ENCODE measurements at regions not wholly inside any gene's neighbourhood (a gene's known extent, or its start where the extent isn't known, plus 50 kb on each side); places are given as distances from the start of the nearest gene placed in this dataset.
"Not testable (repeated sequence)": the region's sequence is repeated elsewhere in the genome, so short reads cannot be mapped to it uniquely, and the experiment has no call there.

DNA sequence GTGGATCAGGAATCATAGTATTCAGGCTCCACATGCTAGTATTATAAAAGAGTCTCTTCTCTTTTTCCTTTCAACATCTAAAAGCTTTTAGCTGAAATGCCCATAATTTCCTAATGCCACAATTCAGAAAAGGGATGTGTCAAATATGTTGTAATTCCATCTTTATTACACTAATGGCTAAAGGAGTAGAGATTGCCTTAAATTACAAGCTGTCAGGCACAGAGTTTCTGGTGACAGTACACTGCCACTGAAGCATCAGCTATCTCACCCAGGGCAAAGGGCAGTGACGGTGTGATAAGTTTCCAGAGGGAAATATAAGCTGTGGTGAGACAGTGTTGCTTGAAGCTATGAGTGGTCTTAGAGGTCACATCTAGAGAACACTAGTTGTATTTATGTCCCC is 581.1 kb downstream of the KCNT2 start:
- Histone ChIP-seq H3K9me3 (ENCODE audit: severe bottlenecking) (no peaks in the 10 kb centered on the region), H3K36me3 (ENCODE audit: low read depth) (no peaks in the 10 kb centered on the region), H3K4me1 (ENCODE audit: insufficient read depth, poor library complexity, severe bottlenecking) (no peaks in the 10 kb centered on the region), H3K27ac (ENCODE audit: poor library complexity, severe bottlenecking) (no peak overlapping the region), H3K4me3 (ENCODE audit: severe bottlenecking) (no peak overlapping the region), H3K27me3 (ENCODE audit: insufficient read depth, poor library complexity, severe bottlenecking) (no peaks in the 10 kb centered on the region)
- ATAC-seq (ENCODE audit: low read depth) = 0 out of 3 replicates have a peak, but pooled peaks have one; percentile 10
- DNase-seq (ENCODE audit: low spot score) = no peak
- TF ChIP-seq, protein P1, sequence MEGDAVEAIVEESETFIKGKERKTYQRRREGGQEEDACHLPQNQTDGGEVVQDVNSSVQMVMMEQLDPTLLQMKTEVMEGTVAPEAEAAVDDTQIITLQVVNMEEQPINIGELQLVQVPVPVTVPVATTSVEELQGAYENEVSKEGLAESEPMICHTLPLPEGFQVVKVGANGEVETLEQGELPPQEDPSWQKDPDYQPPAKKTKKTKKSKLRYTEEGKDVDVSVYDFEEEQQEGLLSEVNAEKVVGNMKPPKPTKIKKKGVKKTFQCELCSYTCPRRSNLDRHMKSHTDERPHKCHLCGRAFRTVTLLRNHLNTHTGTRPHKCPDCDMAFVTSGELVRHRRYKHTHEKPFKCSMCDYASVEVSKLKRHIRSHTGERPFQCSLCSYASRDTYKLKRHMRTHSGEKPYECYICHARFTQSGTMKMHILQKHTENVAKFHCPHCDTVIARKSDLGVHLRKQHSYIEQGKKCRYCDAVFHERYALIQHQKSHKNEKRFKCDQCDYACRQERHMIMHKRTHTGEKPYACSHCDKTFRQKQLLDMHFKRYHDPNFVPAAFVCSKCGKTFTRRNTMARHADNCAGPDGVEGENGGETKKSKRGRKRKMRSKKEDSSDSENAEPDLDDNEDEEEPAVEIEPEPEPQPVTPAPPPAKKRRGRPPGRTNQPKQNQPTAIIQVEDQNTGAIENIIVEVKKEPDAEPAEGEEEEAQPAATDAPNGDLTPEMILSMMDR (IDR thresholded peaks at IDR 0.05; ENCODE audit: poor library complexity, severe bottlenecking) = no peak

DNA sequence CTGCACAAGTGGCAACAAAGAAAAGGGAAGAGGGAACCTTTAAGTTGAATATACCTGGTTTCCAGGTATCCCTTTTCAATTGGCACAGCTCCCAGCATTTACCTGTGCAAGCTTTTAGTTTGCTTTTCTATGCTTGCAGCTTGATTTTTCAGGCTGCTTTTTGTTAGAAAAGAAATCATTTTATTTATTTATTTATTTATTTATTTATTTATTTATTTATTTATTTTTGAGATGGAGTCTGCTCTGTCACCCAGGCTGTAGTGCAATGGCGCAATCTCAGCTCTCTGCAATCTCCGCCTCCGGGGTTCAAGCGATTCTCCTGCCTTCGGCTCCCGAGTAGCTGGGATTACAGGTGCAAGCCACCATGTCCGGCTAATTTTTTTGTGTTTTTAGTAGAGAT is 587.1 kb downstream of the KCNT2 start:
- H3K4me3 ChIP-seq (ENCODE audit: severe bottlenecking); ATAC-seq (ENCODE audit: low read depth); H3K9me3 ChIP-seq (ENCODE audit: severe bottlenecking); H3K36me3 ChIP-seq (ENCODE audit: low read depth); H3K4me1 ChIP-seq (ENCODE audit: insufficient read depth, poor library complexity, severe bottlenecking); H3K27me3 ChIP-seq (ENCODE audit: insufficient read depth, poor library complexity, severe bottlenecking); DNase-seq (ENCODE audit: low spot score); H3K27ac ChIP-seq (ENCODE audit: poor library complexity, severe bottlenecking): not testable (repeated sequence)

DNA sequence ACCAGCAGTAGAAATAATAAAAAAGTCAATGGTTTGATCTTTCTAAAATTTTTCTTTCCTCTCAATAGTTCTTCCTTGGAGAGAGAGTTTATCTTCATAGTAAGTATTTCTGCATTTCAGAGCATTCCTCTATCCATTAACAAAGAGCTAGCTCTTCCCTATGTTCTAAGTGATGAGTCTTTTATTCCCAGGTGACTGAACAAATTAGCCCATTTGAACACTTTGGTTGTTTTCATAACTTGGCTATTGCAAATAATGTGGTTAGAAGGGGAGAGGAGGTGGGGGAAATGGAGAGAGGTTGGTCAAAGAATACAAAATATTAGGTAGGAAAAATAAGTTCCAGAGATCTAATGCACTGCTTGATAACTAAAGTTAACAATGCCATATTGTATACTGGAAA is 598.9 kb downstream of the KCNT2 start:
- H3K9me3 ChIP-seq (ENCODE audit: severe bottlenecking) = no peaks in the 10 kb centered on the region
- DNase-seq (ENCODE audit: low spot score) = no peak
- ATAC-seq (ENCODE audit: low read depth) = no peak
- no peak overlapping the region for H3K27ac ChIP-seq (ENCODE audit: poor library complexity, severe bottlenecking)
- TF ChIP-seq, protein P1 (IDR thresholded peaks at IDR 0.05; ENCODE audit: poor library complexity, severe bottlenecking) = no peak
- no peaks in the 10 kb centered on the region for H3K27me3 ChIP-seq (ENCODE audit: insufficient read depth, poor library complexity, severe bottlenecking)
- H3K36me3 ChIP-seq (ENCODE audit: low read depth) = no peaks in the 10 kb centered on the region
- H3K4me1 ChIP-seq (ENCODE audit: insufficient read depth, poor library complexity, severe bottlenecking) = no peaks in the 10 kb centered on the region
- no peak overlapping the region for H3K4me3 ChIP-seq (ENCODE audit: severe bottlenecking)

DNA sequence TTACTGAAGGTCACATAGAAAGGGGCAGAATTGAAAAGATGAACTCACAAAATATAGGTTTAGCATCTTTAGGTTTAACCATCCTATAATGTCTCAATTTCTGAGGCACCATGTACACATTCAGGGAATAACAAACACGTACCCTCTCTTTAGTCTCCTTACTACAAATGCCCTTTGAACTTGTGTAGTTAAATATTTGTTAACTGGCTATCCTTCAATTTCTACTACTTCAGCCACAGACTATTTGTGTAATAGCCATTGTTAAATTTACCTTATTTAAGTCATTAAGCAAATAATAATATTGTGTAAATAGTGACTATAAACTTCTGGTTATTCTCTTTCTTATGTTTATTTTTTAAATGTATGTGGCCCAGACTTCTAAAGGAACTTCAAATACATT is 600.5 kb downstream of the KCNT2 start:
- no peak for DNase-seq (ENCODE audit: low spot score)
- Histone ChIP-seq H3K9me3 (ENCODE audit: severe bottlenecking) (no peaks in the 10 kb centered on the region), H3K27me3 (ENCODE audit: insufficient read depth, poor library complexity, severe bottlenecking) (no peaks in the 10 kb centered on the region), H3K4me3 (ENCODE audit: severe bottlenecking) (no peak overlapping the region), H3K4me1 (ENCODE audit: insufficient read depth, poor library complexity, severe bottlenecking) (peaks cover 7% of the 10 kb centered on the region), H3K27ac (ENCODE audit: poor library complexity, severe bottlenecking) (no peak overlapping the region), H3K36me3 (ENCODE audit: low read depth) (no peaks in the 10 kb centered on the region)
- TF ChIP-seq, protein P1 (IDR thresholded peaks at IDR 0.05; ENCODE audit: poor library complexity, severe bottlenecking) = no peak
- ATAC-seq (ENCODE audit: low read depth) = no peak

DNA sequence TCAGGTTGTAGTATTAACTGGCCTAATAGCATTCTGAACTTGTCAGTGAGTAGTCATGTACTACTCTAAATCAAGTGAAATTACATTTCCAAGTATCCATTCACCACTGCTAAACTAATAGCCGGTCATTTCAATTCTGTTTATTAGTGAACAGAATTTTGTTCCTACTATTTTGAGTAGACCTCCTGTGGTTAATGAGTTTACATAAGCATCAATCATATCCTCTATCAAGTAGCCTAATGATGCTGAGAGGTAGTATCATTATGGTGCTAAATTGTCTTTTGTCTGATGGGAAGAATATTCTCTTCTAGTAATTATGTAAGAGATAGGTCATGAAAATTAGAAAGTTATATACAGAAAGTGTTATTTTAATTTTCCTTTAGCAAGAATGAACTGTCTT is 602.8 kb downstream of the KCNT2 start:
- H3K27me3 ChIP-seq (ENCODE audit: insufficient read depth, poor library complexity, severe bottlenecking) = no peaks in the 10 kb centered on the region
- H3K36me3 ChIP-seq (ENCODE audit: low read depth) = no peaks in the 10 kb centered on the region
- DNase-seq (ENCODE audit: low spot score) (no peak), ATAC-seq (ENCODE audit: low read depth) (no peak)
- H3K4me3 ChIP-seq (ENCODE audit: severe bottlenecking) = no peak overlapping the region
- H3K9me3 ChIP-seq (ENCODE audit: severe bottlenecking) = no peaks in the 10 kb centered on the region
- no peak overlapping the region for H3K27ac ChIP-seq (ENCODE audit: poor library complexity, severe bottlenecking)
- H3K4me1 ChIP-seq (ENCODE audit: insufficient read depth, poor library complexity, severe bottlenecking) = peaks cover 14% of the 10 kb centered on the region
- TF ChIP-seq, protein P1 (IDR thresholded peaks at IDR 0.05; ENCODE audit: poor library complexity, severe bottlenecking) = no peak

DNA sequence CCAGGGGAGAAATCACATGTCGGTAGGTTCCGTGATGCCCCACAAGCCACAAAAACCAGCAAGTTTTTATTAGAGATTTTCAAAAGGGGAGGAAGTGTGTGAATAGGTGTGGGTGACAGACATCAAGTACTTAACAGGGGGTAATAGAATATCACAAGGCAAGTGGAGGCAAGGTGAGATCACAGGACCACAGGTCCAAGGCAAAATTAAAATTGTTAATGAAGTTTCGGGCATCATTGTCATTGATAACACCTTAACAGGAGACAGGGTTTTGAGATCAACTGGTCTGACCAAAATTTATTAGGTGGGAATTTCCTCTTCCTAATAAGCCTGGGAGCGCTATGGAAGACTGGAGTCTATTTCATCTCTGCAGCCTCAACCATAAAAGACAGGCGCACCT is 603.9 kb downstream of the KCNT2 start:
- H3K9me3 ChIP-seq (ENCODE audit: severe bottlenecking); H3K27ac ChIP-seq (ENCODE audit: poor library complexity, severe bottlenecking); H3K27me3 ChIP-seq (ENCODE audit: insufficient read depth, poor library complexity, severe bottlenecking); ATAC-seq (ENCODE audit: low read depth); H3K36me3 ChIP-seq (ENCODE audit: low read depth); H3K4me3 ChIP-seq (ENCODE audit: severe bottlenecking); DNase-seq (ENCODE audit: low spot score): not testable (repeated sequence)
- H3K4me1 ChIP-seq (ENCODE audit: insufficient read depth, poor library complexity, severe bottlenecking) = peaks cover 14% of the 10 kb centered on the region

Measured in RWPE2 (cell line).